Stimulated activated CD4-positive, alpha-beta T cell treated with anti-CD3 and anti-CD28 coated beads, TNF-alpha, amount 100 ng/mL, for 48 hours (primary cell): ENCODE measurements at regions not wholly inside any gene's neighbourhood (a gene's known extent, or its start where the extent isn't known, plus 50 kb on each side); places are given as distances from the start of the nearest gene placed in this dataset.
"Not testable (repeated sequence)": the region's sequence is repeated elsewhere in the genome, so short reads cannot be mapped to it uniquely, and the experiment has no call there.

Source experiments
- DNase-seq, 3 donors: peaks; one replicate each; pipeline ENCODE4 v3.0.0-alpha.2; 2020; ENCODE audit warnings: low read depth in 3 of 3

DNA sequence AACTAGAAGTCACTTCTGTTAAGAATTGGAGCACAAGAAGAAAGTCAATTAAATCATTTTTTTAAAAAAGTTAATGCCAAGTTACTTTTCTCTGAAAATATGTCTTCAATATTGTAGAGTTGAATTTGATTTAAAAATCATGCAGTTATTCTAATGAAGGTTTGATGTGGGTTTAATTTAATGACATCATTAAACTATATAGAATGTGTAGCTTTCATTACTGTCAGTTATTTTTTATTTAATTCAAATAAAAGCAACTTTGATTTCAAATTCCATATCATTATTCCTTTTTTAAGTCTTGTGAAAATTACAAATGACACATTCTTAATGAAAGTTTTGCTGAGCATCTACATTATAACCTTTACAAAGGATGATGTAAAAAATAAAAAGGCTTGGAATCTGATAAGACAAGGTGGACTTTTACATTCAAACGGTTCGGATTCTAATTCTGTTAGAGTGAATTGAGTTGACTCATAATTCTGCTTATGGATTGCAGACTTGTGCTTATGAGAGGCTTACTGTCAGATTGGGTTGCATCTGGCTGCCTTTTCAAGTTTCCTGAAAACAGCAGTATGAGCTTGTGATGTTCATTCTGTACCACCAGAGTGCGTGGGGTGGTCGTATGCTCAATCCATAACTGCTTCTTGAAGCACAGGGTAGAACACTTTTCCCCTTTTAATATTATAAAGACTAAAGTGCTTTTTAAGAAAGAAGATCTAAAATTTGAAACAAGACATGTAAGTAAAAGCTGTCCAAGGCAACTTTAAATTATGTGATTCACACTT is 253.0 kb upstream of the ARRDC3 start:
- DNase-seq: no peak

DNA sequence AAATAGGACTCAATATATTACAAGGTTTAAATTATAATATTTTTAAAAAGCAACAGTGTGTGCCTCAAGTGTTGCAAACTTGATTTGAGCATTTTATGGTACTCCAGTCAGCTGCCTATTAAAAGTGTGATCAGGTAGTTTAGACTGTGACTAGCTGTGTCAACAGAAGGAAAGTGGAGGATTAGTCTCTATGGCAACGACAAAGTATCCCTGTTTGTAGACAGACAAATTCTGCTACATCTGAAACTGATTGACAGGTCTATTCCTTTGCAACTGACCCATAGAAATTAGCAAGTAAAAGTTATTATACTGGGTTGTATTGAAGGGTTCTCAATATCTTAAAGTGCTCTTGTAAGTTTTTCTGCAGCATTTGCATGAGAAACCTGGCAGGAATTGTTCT is 249.8 kb upstream of the ARRDC3 start:
- DNase-seq: no peak

DNA sequence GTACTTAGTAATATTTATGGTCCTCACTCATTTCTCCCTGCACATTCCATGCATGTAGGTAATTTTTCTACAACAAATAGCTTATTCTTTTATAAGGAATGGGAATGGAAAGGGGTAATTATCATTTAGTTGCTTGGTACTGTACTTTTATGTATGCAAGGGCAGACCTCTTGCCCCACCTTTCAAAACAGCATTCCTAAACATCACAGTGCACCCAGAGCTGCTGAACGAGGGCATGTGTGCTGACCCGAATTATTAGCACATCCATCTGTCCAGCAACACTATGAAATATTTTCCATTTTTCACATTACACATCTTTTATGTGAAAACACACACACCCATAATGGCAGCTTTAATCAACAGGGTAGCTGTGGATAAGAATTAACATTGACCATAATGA is 228.6 kb upstream of the ARRDC3 start:
- DNase-seq: no peak

DNA sequence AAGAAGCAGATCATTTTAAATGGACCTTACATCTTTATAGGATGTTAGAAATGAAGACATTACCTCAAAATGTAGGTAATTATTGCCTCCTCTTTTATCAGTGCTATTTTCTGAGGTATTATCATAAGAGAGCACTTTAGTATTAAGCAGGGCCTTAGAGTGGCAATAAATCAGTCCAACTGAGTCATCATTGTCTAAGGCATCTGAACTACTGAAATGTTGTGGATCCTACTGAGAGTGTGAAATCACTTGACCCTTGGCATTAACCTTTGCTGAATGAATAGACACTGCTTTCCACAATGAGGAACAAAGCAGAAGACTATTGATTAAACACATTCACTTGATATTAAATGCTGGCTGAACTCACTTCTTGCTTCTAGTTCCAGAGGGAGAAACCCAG is 224.6 kb upstream of the ARRDC3 start:
- DNase-seq: no peak

DNA sequence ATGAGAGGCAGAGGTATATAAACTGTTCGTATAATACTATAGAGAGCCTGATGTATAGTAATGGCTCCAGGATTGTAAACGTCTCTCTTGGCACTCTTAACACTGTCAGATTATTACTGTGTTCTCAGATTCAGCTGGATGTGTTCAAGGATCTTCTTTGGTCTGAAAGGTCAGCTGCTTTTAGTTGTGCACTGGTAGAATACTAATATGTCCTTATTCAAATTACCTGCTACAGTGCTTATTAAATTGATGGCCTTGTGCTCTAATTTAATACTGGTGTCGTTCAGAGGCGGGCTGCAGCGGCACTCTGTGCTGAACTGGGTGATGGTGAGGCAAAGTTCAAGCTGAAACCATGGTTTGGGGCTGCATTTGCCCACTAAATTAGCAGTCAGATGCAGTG is 216.7 kb upstream of the ARRDC3 start:
- no peak for DNase-seq

DNA sequence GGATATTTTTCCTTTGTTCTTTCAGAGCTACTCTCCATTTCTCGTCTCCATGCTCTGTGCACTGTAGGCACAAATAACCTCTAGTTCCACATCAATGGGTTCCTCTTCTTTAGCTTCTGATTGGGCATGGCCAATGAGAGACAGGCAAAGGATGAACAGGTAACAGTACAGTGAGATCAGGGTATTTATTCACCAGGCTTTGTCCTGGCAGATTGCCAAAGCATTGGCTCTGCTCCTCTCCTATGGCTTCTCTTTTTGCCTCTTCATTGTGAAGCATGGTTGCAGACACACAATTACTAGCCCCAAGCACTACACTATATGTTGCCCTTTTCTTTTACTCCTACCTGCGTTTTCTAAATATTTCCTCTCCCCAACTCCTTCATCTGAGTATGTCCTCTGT is 215.1 kb upstream of the ARRDC3 start:
- DNase-seq: no peak

DNA sequence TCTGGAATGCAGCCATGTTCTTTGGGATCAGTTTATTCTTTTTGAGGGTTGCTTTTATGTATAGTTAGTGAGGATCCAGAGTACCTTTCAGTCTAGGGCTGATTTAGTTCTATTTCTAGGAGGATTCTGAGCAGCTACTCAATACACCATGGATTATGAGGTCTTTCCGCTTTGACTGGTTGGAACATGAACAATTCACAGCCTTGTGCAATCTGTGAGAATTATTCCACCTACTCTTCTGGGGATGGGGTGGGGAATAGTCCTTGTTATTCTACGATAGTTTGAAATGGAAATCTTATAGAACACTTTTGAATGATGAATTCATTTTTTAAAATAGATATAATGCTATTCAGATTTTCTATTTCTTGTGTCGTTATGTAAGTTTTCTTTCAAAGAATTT is 212.3 kb upstream of the ARRDC3 start:
- no peak for DNase-seq

DNA sequence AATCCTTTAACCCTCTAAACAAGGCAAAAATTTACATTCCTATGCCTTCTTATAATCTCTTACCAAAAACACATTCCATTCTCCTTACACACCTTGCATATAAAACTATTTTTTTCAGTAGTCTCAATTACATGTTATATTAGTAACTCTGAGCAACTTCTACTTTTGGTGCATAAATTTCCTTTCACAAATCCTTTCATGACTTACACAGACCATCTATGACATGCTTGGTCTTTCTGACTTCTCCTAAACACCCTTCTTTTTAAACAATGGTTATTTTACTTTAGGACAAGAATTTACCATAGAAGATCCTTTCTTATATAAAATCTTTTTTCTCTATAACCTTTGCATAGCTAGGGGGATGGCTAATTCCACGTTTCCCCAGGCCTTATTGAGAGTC is 208.0 kb upstream of the ARRDC3 start:
- no peak for DNase-seq

DNA sequence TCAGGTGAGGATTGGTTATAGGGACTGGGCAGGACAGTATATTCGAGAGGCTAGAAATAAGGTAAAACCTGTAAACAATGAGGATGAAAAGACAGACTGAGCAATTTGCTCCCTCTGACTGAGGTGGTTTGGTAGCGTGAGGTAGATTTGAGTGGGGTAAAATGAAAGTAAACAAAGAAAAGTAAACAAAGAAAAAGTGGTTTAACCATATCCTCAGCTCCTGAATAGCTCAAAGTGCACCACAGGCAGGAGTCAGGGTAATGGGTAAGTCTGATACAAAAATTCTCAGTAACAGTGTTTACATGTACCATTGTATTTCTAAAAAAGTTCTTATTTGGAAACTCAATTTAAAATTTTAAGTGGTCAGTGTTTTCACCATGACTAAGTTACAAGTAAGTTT is 203.1 kb upstream of the ARRDC3 start:
- no peak for DNase-seq

DNA sequence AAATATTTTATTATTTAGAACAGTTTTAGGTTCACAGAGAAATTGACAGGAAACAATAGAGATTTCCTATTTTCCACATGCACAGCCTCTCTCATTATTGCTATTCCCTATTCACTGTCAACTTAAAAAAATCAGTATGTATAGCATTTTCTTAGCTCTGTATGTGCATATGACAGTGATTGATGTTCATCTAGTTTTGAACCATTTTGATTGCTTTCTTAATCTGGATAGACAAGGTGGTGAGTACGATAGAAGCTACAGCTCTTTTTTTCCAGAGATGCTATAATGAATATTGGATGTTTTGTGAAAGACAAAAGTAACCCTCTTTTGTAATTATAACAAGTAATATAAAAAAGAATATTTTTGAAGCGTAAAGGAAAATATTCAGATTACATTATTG is 201.2 kb upstream of the ARRDC3 start:
- no peak for DNase-seq

DNA sequence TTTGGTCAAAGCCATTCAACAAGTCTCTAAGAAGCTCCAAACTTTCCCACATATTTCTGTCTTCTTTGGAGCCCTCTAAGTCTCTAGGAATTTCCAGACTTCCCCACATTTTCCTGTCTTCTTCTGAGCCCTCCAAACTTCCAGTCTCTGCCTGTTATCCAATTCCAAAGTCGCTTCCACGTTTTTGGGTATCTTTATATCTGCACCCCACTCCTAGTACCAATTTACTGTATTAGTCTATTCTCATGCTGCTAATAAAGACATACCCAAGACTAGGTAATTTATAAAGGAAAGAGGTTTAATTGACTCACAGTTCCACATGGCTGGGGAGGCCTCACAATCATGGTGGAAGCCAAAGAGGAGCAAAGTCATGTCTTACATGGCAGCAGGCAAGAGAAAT is 182.9 kb upstream of the ARRDC3 start:
- not testable (repeated sequence) for DNase-seq

DNA sequence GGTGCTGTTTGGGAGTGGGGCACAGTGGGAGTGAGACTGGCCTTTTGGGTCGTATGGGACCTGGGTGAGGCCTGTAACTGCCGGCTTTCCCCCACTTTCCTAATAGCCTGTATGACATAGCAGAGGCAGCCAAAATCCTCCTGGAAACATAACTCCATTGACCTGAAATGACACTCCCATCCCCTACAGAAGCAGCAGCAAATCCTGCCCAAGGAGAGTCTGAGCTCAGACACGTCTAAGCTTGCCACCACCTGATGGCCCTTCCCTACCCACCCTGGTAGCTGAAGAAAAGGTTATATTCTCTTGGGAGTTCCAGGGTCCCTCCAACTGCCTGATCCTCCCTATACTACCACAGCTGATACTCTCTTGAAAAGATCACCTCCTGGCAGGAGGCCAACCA is 179.8 kb upstream of the ARRDC3 start:
- no peak for DNase-seq

DNA sequence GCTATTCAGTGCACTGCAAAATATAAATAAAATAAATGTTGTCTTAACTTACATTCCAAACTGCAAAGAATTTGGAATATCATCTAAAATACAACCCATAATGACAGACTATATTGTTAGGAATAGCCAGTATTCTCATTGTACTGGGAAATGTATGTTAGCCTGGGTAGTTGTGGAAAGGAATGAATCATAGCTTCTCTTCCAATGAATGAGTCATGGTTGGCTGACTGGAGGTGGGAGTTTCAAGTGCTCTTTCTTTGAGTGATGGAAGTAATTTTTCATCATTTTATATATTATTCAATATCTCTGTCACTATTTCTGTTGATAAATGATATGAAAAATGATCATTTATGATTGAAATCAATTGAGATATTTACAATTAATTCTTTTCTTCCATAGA is 158.6 kb upstream of the ARRDC3 start:
- no peak for DNase-seq

DNA sequence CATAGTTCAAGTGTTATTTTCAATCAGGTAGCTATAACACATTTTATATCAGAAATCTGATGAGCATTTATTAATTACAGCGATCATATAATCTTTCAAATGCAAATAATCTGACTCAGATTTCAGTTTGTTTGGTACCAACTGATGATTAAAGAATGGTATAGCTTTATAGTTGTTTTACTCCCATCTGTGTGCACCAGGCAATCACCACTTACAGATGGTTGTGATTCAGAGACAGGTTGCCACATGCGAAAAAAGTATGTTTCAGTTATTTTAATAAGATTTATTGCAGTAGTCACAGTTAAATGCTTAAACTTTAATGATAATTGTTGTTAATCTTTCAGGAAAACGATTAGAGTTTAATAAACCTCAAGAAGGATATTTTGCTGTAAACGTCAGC is 155.1 kb upstream of the ARRDC3 start:
- DNase-seq: no peak

DNA sequence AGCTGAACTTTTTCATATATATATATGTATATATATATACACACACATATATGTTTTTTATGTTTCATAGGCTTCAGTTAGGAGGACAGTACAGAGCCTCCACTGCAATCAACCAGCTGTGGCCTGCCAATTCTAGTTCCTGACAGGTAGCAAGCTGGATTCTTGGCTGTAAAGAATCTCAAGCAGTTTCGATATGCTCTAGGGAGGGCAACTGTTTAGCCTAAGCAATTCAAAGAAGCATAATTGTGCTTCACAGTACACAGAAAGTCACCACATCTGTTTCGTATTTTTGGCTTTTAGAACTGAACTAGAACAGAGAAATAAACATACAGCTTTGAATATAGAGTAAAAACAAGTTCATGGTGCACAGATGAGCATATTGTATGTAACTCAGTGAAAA is 152.4 kb upstream of the ARRDC3 start:
- no peak for DNase-seq

DNA sequence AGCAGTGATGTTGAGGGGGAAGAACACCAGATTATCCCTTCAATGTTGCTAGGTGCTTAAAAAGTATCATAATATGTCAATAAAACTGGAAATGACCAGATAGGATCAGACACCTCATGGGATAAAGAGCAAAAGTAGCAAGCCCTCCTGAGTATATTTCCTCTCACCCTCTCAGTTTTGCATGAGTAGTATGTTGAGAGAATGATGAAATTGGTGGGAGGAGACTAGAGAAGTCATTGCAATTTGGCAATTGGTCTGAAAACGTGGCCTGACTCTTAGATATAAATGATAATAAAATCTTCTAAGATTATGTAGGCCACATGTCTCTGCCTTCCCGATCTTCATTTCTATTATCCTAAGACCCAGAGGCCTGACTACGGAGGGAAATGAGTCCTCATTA is 151.2 kb upstream of the ARRDC3 start:
- DNase-seq: no peak

DNA sequence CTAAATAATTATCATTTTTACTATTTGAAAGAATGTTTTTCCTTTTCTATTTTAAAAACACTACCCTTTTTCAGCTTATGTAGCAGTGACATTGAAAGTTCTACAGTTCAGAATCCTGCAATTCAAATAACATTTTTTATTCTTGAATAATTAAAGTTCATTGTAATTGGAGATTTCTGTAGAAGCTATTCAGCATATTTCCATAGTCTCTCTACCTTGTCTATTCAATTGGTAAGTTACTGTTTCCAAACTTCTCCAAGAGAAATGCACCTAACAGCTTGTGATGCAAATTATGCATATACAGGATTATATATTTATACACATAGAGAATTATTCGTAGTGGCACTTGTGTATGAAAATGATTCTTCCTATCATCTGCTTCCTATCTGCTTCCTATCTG is 149.7 kb upstream of the ARRDC3 start:
- no peak for DNase-seq

DNA sequence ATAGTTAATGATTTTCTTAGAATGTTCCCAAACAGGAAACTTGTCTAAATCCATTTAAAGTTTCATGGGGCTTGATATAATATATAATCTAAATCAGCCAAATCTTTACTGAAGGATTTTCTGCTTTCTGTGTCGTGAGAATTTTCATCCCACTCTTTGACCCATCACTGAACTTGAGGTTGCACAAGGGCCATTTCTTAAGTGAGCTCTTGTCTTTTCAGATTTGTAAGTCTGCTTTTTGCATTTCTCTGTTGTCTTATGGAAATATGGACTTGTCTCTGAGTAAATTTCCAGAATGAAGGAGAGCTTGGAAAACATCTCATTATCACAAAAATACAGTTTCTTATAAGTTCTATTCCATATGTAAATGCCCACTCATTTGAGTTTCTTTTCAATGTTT is 149.2 kb upstream of the ARRDC3 start:
- DNase-seq: no peak

DNA sequence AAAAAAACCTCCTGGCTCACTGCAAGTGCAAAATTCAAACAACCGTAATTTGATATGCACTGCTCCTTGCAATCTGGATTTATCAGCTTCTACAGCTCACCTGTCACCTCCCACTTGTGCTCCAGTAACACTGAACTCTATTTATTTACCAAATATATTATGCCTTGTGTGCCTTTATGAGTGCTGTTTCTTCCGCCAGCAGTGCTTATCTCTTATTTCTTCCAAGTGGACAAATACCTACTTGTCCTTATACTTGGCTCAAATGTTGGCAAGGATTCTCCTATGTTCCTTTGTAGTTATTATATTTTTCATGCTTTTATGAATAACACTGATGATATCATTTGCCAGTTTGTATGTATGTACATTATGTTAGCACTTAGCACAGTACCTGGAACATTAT is 145.7 kb upstream of the ARRDC3 start:
- no peak for DNase-seq

DNA sequence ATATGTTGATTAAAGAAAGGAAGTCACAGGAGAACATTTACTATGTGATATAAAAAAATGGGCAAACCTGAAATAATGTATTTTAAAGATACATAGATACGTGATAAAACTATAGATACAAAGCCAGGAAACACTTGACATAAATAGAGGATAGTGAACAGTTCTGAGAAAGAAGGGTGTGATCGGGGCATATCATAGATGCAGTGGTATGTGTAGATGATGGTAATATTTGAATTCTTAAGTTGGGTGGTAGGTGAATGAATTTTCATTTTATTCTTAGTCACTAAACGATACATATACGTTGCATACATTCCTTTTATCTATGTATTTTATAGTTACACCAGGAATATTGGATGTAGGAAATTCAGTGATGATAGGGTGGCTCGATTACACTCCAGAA is 138.7 kb upstream of the ARRDC3 start:
- DNase-seq: no peak

DNA sequence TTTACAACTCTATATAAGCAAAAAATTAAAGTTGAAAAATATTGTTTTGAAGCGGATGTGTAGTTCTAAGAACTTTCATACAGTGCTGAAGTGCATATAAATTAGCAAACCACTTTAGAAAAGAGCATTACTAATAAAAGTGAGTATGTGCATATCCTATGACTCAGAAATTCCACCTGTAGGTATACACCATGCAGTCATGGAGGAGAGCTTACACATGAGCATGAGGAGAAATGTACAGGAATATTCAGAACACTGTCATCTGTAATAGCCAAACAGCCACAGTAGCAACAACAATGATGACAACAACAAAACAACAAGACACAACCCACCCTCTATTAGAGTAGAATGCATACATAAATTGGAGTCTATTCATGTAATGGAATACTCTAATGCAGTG is 138.2 kb upstream of the ARRDC3 start:
- DNase-seq: no peak

DNA sequence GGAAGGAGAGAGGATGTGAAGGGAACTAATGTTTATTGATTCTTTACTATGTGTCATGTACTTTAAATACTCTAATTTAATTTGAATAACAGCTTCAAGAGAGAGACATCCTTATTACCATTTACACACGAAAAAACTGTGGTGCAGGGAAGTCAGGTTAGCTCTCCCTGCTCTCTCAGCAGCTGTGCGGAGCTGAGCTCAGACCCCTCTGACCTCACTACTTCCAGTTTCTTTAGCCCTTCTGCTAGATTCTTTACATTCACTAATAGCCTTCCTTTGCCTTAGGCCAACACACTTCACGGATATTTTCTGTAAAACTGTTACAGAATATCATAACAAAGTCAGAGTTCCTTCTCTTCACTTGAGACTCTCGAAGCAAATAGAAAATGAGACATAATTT is 131.3 kb upstream of the ARRDC3 start:
- DNase-seq: no peak

DNA sequence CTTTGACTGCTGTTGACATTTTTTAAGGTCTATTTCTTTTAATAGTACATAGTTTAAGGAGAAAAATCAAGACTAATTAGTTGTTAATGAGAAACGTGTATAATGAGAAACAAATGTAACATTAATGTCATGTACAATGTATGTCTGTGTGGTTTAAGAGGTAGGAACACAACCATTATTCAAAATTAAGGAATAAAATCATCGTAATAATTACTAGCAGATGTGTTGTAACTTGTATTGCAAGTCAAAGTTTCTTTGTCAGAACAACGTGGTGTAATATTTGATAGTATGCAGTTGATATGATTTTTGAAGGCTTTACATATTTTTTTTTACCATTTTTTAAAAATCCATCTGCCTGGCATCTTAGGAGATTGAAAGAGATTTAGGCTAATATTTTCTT is 120.2 kb upstream of the ARRDC3 start:
- no peak for DNase-seq

DNA sequence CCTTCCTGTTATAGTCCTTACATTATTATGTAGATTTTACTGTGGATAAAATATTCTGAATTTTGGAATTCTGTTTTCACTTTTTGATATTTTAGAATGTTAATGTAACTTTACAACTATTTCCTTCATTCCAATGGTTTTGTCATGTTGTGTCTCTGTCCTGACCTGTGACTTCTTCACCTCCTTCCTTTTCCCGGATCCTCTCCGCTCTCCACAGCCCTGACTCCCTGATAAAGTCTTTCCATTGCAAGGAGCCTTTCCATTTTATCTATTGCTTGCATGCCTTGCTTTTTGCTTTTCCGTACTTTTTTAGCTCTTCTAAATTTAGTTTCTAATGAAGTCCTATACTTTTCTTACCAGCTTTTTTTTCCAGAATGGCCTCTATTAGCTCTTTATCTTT is 117.6 kb upstream of the ARRDC3 start:
- DNase-seq: no peak
